ENCODE measurements at regions not wholly inside any gene's neighbourhood (a gene's known extent, or its start where the extent isn't known, plus 50 kb on each side); places are given as distances from the start of the nearest gene placed in this dataset.

DNA sequence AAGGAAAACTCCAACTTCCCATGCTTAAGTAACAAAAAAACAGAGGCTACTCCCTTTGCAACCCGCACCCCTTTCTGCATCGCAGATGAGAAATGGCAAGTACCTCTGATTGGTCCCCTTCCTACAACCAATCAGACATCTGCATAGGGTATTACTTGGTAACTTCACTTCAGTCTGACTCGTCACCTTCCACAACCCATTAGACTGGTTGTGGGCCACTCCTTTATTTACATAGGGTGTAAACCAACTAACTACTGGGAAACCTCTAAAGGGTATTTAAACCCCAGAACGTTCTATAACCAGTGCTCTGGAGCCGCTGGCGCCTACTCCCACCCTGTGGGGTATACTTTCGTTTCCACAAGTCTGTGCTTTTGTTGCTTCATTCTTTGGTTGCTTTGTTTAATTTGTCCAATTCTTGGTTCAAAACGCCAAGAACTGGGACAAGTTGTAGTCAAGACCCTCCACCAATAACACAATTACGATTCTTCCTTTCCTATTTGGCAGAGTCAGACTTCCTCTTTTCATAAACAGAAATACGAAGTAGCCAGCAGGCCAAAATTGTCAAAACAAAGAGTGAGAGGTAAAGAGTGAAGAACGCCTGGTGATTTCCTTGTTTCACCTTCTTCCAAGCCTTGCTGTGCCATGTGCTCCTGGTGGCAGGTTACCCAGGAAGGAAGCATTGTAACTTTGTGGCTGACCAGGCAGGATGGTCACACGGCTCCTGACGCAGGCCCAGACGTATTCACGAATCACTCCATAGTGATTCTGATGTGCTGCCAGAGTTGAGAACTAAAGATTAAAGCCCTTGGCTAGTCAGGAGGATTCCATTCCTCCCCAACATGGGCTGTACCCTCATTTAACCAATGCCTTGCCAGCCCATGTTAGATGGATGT is 477.4 kb downstream of the ARHGEF28 start:
- DNase-seq (ENCODE audit: low read depth in 2 of 3, low spot score in 2 of 3), result no peak

DNA sequence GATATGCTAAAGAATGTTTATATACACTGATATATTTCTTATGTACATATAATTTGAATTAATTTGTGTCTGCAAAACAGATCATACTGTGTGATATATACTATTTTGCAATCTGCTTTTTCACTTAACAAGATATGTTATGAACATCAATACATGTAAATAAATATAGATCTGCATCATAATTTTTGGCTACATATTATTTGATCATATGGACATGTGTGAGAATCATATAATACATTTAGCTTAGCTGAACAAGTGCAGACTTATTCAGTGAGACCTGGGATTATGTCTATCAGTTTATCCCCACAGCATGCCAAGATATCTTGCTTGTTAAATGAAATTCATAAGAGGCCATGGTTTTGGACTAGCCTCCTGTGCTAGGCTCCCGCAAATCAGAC is 474.3 kb downstream of the ARHGEF28 start:
- no peak for DNase-seq (ENCODE audit: low read depth in 2 of 3, low spot score in 2 of 3)

- DNase-seq (ENCODE audit: low read depth in 2 of 3, low spot score in 2 of 3), result no peak
Observed at GRCh38 chr5:74099538-74100267, 473.7 kb downstream of the ARHGEF28 start.

DNA sequence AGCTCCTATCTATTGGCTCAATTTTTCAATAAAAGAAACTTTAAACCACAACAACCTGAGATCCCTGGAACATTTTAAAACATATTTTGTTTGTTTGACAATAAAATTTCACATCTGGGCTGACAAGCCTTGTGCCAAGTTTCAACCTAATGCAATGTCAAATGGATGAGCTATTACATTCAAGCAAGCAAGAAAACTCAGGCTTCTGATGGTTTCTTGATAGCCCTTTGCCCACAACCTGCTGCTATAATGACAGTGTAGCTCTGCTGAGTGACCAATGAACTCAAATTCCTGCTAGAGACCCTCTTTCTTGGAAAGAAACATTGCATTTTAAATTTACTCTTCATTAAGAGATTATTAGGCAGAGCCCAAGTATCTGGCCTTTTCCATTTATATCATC is 472.9 kb downstream of the ARHGEF28 start:
- DNase-seq (ENCODE audit: low read depth in 2 of 3, low spot score in 2 of 3), result no peak

DNA sequence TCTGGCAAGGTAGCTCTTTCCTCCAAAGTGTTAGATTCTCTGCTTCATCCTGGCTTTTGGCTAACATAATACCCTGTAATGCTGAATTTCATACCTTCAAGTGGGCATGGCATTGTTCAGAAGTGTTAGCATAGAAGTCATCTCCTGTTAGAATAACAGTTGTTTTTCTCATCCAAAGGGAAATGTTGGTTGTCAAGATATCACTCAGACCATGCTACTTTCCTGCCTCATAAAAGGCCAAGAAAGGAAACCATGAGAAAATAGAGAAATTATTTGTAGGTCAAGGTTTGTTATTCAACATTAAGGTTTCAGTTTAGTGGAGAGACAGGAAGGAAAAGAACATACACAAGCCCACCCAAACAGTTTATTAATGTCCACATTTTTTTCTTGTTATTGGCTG is 472.5 kb downstream of the ARHGEF28 start:
- no peak for DNase-seq (ENCODE audit: low read depth in 2 of 3, low spot score in 2 of 3)

DNA sequence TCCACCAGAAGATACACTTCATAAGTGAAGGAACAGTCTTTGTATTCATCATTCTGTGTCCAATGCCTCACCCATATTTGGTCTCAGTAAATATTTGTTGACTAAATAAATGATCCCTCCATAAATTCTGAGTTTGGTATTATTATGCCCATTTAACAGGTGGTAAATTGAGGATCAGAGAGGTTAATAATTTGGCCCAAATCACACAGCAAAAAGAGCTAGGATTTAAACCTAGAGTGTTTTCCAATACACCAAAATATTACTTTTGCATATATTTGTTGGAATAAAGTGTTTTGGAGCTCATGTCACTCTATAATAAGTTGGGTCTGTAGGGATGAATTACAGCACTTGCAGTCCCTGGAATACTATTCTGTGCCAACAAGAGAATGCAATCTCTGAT is 470.3 kb downstream of the ARHGEF28 start:
- DNase-seq (ENCODE audit: low read depth in 2 of 3, low spot score in 2 of 3), result no peak

GRCh38 chr5:74095871-74096270 is 469.9 kb downstream of the ARHGEF28 start:
- no peak for DNase-seq (ENCODE audit: low read depth in 2 of 3, low spot score in 2 of 3)

DNA sequence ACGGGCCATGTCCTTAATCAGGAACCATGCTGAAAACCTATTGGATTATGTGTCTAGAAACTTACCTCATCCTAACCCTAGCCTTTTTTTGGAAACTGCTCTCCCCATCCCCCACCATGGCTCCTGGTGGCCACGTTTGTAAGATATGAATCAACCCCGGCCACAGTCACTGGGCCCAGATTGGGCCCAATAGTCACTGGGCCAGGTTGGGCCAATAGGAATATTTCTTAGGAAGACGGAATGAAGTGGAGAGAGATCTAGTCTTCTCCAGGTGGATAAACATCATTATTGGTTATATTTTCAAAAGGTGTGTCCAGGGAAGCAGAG is 468.7 kb downstream of the ARHGEF28 start:
- no peak for DNase-seq (ENCODE audit: low read depth in 2 of 3, low spot score in 2 of 3)

DNA sequence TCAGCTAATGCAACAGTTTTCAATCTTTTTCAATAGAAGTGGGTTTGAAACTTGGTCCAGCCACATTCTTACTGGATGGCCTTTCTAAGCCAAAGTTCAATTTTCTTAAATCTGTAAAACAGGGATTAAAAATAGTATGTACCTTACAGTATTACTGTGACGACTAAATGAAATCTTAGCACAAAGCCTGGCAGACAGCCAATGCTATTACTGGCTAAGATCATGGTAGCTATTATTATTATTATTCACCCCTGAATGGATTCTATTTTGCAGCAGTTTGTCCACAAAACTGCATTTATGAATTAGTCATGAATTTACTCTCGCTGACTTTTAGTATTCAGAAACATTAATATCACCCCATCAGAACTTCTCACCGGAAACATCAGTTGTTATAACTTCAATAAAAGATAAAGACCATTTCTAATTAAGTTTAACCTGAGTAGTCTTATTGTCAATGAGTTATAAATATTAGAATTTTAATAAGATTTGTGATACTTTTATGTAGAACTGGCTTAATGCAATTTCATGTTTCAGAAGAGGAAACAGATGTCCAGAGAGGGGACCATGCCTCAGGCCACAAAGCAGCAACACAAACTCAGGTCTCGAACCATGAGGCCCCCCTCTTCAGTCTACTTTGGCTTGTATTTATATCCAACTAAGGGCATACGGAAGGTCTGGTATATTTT is 468.2 kb downstream of the ARHGEF28 start:
- no peak for DNase-seq (ENCODE audit: low read depth in 2 of 3, low spot score in 2 of 3)

GRCh38 chr5:74093561-74093960 is 467.6 kb downstream of the ARHGEF28 start:
- DNase-seq (ENCODE audit: low read depth in 2 of 3, low spot score in 2 of 3), result no peak

DNA sequence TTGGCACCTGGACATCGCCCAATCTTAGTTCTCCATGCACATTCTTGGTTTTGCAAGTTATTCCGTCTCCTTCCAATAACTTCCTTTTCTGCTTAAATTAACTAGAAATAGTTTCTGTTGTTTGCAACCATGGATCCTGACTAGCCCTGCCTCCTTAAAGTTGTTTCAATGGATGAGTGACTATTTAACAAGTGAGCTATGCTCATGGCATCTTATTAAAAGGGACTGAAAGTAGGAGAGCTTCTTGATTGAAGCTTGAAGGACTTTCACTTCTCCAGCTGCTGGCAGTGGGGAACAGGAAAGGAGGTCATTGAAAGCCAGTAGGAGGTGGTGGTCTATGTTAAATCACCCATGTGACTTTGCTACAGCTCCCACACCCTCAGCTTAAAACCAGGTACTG is 466.8 kb downstream of the ARHGEF28 start:
- DNase-seq (ENCODE audit: low read depth in 2 of 3, low spot score in 2 of 3), result no peak

DNA sequence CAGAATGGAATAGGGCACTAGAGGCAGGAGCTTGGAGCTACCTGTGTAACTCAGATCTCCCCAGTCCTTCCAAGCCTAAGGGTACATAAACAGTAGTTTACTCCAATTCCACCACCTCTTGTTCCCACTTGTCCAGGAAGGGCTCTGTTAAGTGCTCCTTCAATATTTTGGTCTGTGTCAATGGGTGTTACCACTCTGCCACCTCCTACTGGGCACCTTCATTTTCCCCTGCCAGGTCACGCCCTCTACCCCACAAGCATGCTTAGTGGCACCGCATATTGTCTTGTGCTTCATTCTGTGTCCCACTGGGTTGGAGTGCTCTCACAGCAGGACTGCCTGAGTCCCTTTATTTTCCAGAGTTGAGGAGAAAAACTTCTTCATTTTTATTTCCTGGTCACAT is 459.8 kb downstream of the ARHGEF28 start:
- no peak for DNase-seq (ENCODE audit: low read depth in 2 of 3, low spot score in 2 of 3)

DNA sequence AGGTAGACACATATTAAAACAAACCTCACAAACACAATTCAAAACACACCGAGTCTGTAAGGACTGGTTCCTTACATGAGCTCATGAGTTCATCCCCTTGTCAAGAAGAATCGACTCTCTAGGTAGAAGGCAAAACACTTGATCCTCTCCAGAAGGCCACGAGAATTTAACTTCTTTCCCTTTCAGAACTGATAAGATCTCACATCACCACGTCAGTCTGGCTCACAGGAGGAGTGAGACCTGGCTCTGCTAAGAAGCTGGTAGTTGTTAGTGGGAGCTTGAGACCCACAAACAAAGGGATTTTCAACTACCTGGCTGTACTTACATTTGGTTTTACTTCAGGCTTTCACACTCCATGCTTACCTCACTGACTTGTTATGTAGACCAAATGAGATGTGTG is 459.2 kb downstream of the ARHGEF28 start:
- no peak for DNase-seq (ENCODE audit: low read depth in 2 of 3, low spot score in 2 of 3)

GRCh38 chr5:74083096-74083791 is 457.2 kb downstream of the ARHGEF28 start:
- DNase-seq (ENCODE audit: low read depth in 2 of 3, low spot score in 2 of 3), result no peak

- no peak for DNase-seq (ENCODE audit: low read depth in 2 of 3, low spot score in 2 of 3)
Observed at GRCh38 chr5:74082512-74083055, 456.6 kb downstream of the ARHGEF28 start.

DNA sequence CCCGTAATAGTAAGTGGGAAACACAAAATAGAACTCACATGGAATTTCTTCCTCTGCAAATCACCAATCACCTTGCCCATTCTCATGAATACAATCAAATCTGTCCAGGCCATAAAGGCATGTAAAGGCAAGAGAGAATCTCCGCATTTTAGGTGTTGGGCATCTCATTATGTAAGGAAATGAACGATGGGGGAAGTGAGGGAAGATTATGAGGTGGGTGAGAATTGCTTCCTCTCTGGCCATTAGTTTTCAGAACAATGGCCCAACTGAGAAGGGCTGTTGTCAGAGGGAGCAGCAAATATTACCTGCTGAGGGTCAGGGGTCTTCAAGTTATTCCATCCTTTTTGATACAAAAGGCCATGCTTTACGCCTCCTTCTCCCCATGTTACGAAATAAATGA is 455.1 kb downstream of the ARHGEF28 start:
- DNase-seq (ENCODE audit: low read depth in 2 of 3, low spot score in 2 of 3), result no peak

DNA sequence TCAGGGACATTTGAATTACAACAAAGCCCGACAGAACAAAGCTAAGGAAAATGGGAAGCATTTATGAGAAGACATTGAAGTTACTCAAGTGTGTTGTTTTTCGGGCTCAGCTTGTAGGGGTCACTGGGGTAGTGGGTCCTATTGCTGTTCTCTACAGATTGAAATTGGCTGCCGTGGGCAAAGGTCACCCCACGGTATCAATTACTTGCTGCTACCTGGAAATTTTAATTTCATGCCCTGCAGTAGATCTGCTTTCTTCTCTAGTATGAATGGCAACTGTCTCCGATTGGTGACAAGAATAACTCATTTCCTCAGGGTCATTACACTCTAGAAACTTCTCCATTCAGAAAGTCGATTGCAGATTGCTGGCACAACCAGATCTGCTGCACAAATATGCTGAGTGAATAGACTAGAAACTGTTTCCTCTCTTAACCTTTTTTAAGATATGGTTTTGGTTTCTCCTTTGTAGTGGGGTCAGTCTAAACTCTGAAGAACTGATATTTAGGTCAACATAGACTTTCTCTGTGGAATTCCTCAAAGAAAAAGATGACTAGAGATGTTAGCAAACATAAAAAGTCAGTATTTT is 454.1 kb downstream of the ARHGEF28 start:
- no peak for DNase-seq (ENCODE audit: low read depth in 2 of 3, low spot score in 2 of 3)

DNA sequence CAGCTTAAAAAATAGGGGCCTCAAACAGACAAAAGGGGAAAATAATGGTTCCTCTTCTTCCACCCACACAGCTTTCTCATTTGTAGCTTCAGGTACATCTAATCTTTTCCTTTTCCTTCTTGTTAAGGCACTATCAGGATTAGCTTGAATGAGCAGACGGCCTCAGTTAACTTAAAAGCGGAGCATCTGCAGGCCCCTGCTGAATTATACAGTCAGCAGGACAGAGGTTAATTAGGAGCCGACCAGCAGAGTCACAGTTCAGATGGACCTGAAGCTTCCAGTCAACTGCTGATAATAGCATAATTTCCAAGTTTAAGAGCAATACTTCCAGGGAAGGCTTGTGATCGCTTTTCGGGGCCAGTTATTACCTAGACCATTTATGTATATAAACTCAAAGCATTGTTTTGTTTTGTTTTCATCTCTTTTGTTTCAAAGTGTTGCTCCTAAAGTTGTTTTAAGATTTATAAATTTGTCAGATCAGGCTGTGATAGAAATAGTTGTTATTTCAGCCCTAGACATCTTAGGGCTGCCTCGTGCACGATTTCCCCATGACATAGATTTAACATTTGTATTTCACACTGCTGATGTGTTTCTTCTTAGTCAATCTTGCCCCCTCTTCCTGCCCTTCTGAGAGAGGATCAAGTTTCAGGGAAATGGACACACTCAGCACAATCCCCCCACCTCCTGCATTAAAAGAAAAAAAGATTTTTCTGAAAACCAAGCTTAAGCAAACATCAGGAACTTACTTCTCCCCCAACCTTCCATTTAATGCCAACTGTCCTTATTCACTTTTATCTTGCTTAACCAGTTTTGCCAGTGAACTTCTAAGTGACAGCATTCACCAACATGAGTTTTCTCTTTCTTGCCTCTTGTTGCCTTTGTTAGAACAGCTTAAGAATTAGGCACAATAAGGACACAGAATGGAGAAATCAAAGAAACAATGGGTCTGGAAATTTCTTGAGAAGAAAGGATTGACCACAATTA is 449.8 kb downstream of the ARHGEF28 start:
- no peak for DNase-seq (ENCODE audit: low read depth in 2 of 3, low spot score in 2 of 3)

DNA sequence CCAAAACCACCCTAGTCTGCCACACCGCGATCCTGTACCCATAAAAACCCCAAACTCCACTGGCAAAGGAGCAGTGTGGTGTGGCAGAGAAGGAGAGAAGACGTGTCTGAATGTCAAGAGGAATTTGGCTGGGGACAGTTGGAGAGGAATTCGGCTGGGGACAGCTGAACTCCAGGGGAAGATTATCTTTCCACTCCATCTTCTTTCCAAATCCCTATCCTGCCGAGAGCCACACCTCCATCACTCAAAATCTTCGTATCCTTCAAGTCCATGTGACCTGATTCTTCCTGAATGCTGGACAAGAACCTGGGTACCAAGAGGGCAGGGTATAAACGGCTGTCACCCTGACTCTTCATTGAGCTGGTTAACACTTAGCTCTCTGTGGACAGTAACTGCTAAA is 448.1 kb downstream of the ARHGEF28 start:
- DNase-seq (ENCODE audit: low read depth in 2 of 3, low spot score in 2 of 3), result no peak

GRCh38 chr5:74073257-74073656 is 447.3 kb downstream of the ARHGEF28 start:
- no peak for DNase-seq (ENCODE audit: low read depth in 2 of 3, low spot score in 2 of 3)

All from activated CD8-positive, alpha-beta memory T cell treated with anti-CD3 and anti-CD28 coated beads for 48 hours (primary cell).